GM18870 (cell line): ENCODE measurements at regions not wholly inside any gene's neighbourhood (a gene's known extent, or its start where the extent isn't known, plus 50 kb on each side); places are given as distances from the start of the nearest gene placed in this dataset.

Experiments used
- ATAC-seq: cut with Tn5 transposase; IDR thresholded peaks from one replicate; pipeline ENCODE4 v1.9.1; 2021; ENCODE audit warnings: moderate library complexity; ENCODE audit not compliant: unreplicated experiment

DNA sequence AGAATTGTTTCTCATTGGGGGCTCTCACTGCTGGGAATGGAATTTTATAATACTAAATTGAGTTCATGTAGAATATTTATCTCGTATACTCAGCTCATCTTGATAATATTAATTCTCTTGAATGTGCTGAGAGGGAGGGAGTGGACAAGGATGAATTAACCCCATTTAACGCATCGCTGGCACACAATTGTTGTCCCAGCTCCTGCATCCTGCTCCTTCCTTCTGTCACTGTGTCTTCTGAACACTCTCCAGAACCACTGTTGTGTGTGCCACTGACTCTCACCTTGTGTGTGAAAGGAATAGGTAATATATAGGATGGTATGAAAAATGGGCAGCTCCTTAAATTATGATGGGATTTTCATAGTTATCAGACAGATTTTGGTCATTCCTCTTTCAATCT, 267.3 kb downstream of the MTRR start:
- no peak for ATAC-seq

DNA sequence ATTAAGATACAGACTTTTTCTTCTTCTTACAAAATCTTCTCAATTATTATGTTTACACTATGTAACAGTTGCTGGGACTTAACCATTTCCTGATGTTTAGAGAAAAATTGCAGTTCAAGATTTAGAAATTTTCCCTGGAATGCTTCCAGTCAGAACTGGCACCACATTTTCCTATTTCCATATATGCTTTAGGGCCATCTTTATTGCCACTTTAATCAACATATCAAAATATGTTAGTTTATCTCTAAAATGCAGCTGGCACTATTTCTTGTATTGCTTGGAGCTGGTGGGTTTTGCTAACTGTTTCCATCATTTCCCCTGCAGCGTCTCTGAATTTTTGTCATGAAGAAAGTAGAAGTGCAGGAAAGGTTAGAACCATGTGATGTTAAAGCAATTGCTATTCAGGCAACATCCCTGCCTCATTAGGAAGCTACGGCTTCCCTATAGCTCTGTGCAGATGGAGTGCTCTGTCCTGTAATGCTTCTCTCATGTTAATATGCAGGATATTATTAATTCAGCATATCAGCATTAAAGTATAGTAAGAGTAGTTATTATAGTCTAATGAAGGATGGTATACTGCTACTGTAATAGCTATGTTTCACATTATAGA, 269.1 kb downstream of the MTRR start:
- ATAC-seq: no peak

- ATAC-seq: no peak
Measured at GRCh38 chr5:8138884-8139283, 269.9 kb downstream of the MTRR start.

DNA sequence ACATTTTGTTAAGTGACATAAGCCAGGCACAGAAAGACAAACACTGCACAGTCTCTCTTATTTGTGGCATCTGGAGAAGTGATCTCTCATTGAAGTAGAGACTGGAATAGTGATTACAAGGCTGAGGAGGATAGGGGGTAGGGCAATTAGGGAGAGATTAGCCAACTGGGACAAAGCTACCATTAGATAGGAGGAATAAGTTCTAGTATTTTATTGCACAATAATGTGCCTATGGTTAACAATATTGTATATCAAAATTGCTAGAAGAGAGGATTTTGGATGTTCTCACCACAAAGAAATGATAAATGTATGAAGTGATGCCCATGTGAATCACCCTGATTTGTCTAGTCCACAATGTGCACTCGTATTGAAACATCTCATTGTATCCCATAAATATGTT, 281.8 kb downstream of the MTRR start:
- ATAC-seq: no peak

DNA sequence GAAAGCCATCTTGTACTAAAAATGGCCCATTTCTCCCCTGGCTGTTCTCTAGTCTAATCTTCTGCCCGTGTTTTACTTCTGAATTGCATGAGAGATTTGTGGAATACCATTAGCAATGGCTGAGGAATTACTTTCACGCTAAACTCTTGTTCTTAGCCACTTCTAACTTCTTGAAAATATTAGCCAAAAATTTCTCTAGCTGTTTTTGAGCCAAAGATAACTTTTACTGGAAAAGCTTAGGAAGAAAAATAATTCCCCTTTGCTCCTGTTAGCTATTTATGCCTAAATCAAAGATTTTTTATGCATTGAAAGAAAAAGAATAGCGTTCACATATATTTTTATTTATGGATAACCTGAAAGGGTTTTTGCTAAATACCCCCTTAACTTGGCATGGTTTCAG, 287.8 kb downstream of the MTRR start:
- no peak for ATAC-seq

DNA sequence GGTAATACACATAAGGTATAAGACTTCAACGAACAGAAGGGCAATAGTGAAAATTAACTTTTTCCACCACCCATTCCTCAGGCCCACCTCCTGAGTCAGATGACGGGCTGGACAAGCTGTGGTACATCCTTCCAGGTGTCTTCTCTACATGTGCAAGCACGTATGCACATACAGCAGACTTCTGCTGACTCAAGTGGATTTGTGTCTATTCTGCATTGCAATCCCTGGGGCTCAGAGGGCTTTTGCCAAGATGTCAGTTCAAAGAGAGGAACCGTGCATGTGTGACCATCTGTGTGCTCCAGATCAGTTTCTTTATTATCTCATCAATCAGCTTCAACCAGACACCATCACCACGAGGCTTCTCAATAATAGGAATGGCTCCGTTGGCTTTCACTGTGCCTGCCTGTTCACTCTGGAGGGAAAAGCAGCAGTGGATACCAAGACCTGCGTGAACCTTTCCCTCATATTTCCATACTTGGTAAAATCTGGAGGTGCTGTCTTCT, 288.4 kb downstream of the MTRR start:
- ATAC-seq: no peak

DNA sequence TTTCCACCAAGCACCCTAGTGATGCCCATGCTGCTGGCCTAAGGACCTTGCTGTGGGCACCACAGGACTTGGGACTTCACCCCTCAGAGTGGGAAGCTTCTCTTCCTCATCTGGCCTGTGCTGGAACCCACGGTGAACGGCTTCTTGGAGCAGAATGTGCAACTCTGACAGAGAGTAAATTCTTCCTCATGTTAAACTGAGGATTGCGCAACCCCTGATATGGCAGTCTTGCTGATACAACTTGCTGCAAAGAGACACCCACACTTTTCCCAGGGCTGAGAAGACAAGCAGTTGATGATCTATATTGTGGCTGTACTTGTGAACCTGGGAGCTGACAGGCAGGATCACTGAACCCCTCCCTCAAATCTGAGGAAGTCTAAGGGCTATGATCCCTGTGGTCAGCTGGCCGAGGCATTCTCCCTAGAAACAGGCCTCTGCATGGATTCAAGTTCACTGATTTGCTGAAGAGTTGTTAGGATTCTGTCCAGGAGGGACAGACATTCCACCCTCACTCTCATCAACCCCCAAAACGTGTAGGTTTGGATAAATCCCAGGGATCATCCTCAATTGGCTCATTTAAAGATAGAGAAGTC, 307.2 kb downstream of the MTRR start:
- ATAC-seq: no peak

DNA sequence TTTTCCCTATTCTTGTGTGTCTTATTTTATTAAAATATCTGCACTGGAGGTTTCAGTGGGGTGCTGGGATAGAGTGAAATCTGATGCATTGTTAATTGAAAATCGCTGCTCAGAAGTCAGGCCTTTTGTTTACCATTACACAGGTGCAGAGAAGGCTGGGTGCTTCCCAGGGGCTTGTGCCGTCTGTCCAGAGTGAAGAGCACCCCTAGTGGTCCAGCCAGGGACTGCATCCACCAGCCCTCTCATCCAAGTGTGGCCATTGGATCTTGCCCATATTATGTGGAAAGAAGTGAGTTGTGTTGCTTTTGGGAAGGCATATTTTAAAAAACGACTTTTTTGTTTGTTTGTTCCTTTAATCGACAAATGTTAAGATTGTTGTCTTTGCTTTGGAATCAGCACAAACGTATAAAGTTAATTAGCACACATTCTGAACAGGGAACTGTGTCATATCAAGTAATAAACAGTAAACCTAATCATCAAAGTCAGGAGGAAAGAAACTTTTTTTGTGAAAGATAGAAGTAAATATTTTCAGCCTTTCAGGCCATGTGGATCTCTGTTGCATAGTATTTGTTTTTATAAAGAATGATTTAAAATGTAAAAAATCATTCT, 315.6 kb downstream of the MTRR start:
- ATAC-seq: peak; percentile 83

DNA sequence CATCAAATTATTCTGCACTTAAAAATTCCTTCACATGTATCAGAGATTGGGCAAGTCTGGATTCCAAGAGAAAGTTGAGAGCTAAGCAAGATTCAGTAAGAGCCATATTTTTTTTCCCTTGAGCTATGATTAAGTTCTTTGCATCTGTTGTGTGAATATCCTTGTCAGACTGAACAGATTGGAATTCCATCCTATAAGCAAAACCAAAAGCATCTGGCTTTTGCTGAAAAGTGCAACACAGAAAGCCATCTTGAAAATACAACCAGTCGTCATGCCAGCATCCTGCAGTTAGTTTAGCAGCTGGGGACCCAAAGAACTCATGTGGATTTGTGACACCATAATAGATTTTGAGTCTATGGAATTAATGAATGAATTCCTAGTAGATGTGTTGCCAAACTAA, 316.9 kb downstream of the MTRR start:
- no peak for ATAC-seq

DNA sequence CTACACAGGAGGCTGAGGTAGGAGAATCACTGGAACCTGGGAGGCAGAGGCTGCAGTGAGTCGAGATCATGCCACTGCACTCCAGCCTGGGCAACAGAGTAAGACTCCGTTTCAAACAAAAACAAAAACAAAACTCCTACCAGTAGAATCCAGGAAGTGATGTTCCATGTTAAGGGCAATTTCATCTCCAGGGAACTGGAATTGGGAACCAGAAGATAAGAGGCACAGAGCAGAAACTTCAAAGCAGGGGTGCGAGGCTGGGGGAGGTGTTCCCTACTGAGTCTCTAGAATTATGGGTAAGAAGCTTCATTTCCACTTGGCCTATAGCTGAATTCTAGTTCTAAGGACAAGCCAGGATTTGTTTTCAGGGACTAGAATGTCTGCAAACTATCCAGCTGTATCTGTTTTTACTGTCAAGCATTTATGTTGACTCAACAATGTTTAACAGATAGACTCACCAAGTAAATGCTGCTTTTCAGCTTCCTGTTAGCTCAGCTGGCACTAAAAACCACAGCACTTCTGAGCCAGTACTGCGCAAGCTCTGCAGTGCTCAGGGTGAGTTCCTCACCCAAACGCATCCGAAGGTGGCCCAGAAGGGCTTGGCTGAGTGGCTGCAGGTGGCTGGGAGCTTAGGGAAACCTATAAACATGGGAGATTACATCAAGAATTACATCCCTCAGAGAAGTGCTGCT, 320.1 kb downstream of the MTRR start:
- ATAC-seq: no peak

- ATAC-seq: no peak
Measured at GRCh38 chr5:8192840-8193239, 323.9 kb downstream of the MTRR start.

- no peak for ATAC-seq
Measured at GRCh38 chr5:8196061-8196460, 327.1 kb downstream of the MTRR start.

GRCh38 chr5:8208307-8208706, 339.4 kb downstream of the MTRR start:
- no peak for ATAC-seq

DNA sequence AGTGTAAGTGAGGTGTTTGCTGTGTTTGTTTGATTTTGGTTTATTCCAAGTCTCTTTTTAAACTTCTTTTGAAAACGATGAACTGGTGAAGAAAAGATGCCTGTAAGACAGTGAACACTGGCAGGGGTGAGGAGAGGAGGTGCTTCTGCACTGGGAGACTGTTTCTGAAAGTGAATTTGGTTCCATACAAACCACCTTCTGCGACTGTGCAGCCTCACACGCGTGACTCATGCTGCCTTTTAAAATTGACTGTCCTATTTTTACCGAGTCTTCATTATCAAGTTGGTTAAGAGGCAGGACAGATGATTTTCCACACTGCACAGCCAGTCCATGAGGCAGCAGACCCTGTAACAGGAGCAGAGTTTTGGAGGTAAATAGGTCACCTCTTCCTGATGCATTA, 340.6 kb downstream of the MTRR start:
- no peak for ATAC-seq

GRCh38 chr5:8213701-8214240, 344.8 kb downstream of the MTRR start:
- ATAC-seq: no peak

DNA sequence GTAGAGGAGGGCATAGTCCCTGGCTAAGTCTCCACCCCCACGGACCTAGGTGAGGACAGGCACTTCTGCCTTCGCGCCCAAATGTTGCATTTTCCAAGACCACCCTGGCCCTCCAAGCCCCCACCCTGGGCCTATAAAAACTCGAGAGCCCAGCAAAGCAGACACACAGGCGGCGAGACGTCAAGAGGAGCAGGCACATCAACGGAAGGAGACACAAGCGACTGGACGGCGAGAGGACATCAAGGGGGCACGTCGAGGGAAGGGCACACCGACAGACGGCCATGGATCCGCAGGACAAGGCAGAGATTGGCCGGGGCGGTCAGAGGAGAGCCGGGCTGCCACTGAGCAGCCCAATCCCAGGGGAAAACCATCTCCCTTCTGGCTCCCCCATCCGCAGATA, 348.0 kb downstream of the MTRR start:
- no peak for ATAC-seq

GRCh38 chr5:8226148-8226547, 357.2 kb downstream of the MTRR start:
- no peak for ATAC-seq

DNA sequence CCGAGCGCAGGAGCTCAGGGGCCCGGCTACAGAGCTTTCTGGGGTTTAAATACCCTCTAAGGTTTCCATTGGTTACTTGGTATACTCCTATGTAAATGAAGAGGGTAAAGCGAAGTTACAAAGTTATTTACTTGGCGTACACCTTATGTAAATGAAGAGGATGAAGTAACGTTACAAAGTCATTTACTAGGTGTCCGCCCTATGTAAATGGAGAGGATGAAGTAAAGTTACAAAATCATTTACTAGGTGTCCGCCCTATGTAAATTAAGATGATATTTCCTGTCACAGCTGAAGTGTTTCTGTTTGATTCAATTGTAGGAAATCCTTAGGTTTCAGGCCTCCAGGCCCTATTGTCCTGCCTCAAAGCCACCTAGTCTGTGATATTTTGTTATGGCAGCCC, 358.2 kb downstream of the MTRR start:
- no peak for ATAC-seq

GRCh38 chr5:8229551-8229950, 360.6 kb downstream of the MTRR start:
- ATAC-seq: no peak

DNA sequence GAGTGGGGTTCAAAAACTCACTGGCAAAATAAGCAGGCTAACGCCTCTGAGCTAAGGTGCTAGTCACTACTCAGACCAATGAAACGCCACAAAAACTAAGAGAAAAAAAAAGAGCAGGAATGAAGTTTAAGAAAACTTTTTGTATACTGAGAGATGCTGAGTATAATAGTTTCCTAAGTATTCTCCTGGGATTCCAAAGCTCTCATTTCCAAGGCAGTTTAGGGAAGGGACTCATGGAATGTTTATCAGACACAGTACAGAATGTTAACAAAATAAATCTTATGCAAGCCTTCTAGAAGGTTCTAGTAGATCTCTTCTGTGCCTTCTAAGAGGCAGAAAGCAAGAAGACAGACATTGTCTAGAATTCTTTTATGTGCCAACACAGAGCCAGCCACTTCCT, 361.9 kb downstream of the MTRR start:
- ATAC-seq: no peak

- ATAC-seq: no peak
Measured at GRCh38 chr5:8233479-8233878, 364.5 kb downstream of the MTRR start.
